ENCODE measurements at regions not wholly inside any gene's neighbourhood (a gene's known extent, or its start where the extent isn't known, plus 50 kb on each side); places are given as distances from the start of the nearest gene placed in this dataset.
A peak's percentile ranks its signal among the peaks of the same experiment; 100 is the strongest.

DNA sequence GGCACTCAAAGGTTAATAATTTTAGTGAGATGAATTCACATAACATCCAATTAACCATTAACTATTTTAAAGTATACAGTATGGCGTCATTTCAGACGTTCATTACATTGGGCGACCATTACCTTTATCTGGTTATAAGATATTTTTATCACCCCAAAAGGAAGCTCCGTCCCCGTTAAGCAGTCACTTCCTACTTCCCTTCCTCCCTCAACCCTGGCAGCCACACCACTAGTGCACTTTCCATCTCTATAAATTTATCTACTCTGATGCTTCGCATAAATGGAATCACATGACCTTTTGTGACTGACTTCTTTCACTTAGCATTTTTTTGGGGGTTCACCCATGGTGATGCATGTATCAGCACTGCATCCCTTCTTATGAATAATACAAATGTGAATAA is 168.3 kb upstream of the PUM3 start:
- H2AFZ ChIP-seq (ENCODE audit: insufficient read depth, low read length, poor library complexity): no peak overlapping the region
- DNase-seq: no peak
- WGBS (ENCODE audit: extremely low coverage, insufficient coverage, insufficient read length): no CpG with 5 or more reads among the region's 6 CpGs
- no peaks in the 10 kb centered on the region for H3K27me3 ChIP-seq (ENCODE audit: insufficient read depth, low read length)
- no peaks in the 10 kb centered on the region for H3K4me1 ChIP-seq (ENCODE audit: control insufficient read depth in 1 of 2, insufficient read depth in 2 of 2, low read length in 2 of 2)
- H2AK5ac ChIP-seq (ENCODE audit: low read length): no peak overlapping the region
- no peak overlapping the region for H3K18ac ChIP-seq (ENCODE audit: low read length)
- H3K4me3 ChIP-seq (ENCODE audit: low read depth, low read length): no peak overlapping the region
- H3K79me1 ChIP-seq (ENCODE audit: low read length): no peaks in the 10 kb centered on the region
- no peak overlapping the region for H3K9ac ChIP-seq (ENCODE audit: low read length)
- H2BK12ac ChIP-seq (ENCODE audit: low read length): no peak overlapping the region
- no peak overlapping the region for H4K8ac ChIP-seq (ENCODE audit: low read depth, low read length)
- no peak overlapping the region for H4K91ac ChIP-seq (ENCODE audit: low read depth, low read length)
- H3K36me3 ChIP-seq (ENCODE audit: control insufficient read depth in 1 of 2, insufficient read depth in 2 of 2, low read length in 2 of 2): no peaks in the 10 kb centered on the region
- no peak overlapping the region for H2BK5ac ChIP-seq (ENCODE audit: low read depth, low read length, poor library complexity)
- H3K4me2 ChIP-seq (ENCODE audit: low read length): no peak overlapping the region
- no peak overlapping the region for H2BK120ac ChIP-seq (ENCODE audit: insufficient read depth, low read length, poor library complexity)
- no peak overlapping the region for H3K23ac ChIP-seq (ENCODE audit: low read length)
- H3K9me3 ChIP-seq (ENCODE audit: insufficient read depth, low read depth, low read length): no peaks in the 10 kb centered on the region
- no peak overlapping the region for H4K12ac ChIP-seq (ENCODE audit: low read depth, low read length)
- H3K27ac ChIP-seq (ENCODE audit: low read depth, low read length): no peak overlapping the region
- no peak overlapping the region for H3K14ac ChIP-seq (ENCODE audit: low read length)
- H3K4ac ChIP-seq (ENCODE audit: low read depth, low read length): no peak overlapping the region
- H3K79me2 ChIP-seq (ENCODE audit: control insufficient read depth, insufficient read depth, low read length, poor library complexity): no peaks in the 10 kb centered on the region

DNA sequence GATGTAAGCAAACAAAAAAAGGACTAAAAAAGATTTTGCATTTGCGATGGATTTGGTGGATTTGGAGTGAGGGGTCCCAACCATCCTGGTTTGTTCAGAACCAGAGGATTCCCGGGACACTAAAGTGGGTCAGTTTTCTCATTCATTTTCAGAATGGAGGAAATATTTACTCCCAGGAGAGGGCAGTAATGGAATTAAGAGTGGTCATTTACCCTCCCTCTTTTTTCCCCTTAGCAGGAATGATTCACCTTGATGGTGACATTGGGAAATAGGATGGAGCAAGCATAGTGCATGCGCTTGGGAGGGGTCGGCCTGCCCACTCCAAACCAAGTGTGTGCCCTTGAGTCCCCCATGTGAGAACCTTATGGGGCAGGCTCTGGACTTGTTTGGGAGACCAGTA is 164.2 kb upstream of the PUM3 start:
- Histone ChIP-seq H3K4me3 (ENCODE audit: low read depth, low read length) (no peak overlapping the region), H3K4ac (ENCODE audit: low read depth, low read length) (no peak overlapping the region), H3K27me3 (ENCODE audit: insufficient read depth, low read length) (no peaks in the 10 kb centered on the region), H3K18ac (ENCODE audit: low read length) (no peak overlapping the region), H3K14ac (ENCODE audit: low read length) (no peak overlapping the region), H3K4me2 (ENCODE audit: low read length) (no peak overlapping the region), H3K27ac (ENCODE audit: low read depth, low read length) (no peak overlapping the region), H3K4me1 (ENCODE audit: control insufficient read depth in 1 of 2, insufficient read depth in 2 of 2, low read length in 2 of 2) (peaks cover 0 to 2% of the 10 kb centered on the region in 2 experiments), H2AFZ (ENCODE audit: insufficient read depth, low read length, poor library complexity) (no peak overlapping the region), H4K8ac (ENCODE audit: low read depth, low read length) (no peak overlapping the region), H3K9me3 (ENCODE audit: insufficient read depth, low read depth, low read length) (no peaks in the 10 kb centered on the region), H2BK120ac (ENCODE audit: insufficient read depth, low read length, poor library complexity) (no peak overlapping the region), H2AK5ac (ENCODE audit: low read length) (no peak overlapping the region), H3K79me2 (ENCODE audit: control insufficient read depth, insufficient read depth, low read length, poor library complexity) (no peaks in the 10 kb centered on the region), H2BK5ac (ENCODE audit: low read depth, low read length, poor library complexity) (no peak overlapping the region), H3K36me3 (ENCODE audit: control insufficient read depth in 1 of 2, insufficient read depth in 2 of 2, low read length in 2 of 2) (no peaks in the 10 kb centered on the region), H2BK12ac (ENCODE audit: low read length) (no peak overlapping the region), H4K12ac (ENCODE audit: low read depth, low read length) (no peak overlapping the region), H4K91ac (ENCODE audit: low read depth, low read length) (no peak overlapping the region), H3K79me1 (ENCODE audit: low read length) (no peaks in the 10 kb centered on the region), H3K9ac (ENCODE audit: low read length) (no peak overlapping the region), H3K23ac (ENCODE audit: low read length) (no peak overlapping the region)
- no peak for DNase-seq
- no CpG with 5 or more reads among the region's 4 CpGs for WGBS (ENCODE audit: extremely low coverage, insufficient coverage, insufficient read length)

DNA sequence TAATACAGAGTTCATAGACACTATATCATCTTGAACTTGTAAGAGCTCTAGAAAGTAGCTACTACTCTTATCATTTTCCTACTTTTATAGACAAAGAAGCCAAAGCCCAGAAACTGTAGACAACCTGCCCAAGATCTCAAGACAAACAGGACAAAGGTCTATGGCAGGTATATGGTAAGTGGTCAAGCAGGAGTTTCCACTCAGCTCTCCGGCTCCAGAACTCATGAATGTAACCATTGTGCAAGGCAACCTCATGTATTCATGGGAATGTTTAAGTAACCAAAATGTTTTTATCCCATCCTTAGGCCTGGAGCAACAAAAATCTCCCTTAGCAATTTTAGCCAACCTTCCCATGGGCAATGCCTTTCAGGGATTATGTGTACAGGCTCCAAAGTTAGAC is 163.4 kb upstream of the PUM3 start:
- Histone ChIP-seq H3K4me3 (ENCODE audit: low read depth, low read length) (no peak overlapping the region), H4K12ac (ENCODE audit: low read depth, low read length) (no peak overlapping the region), H4K8ac (ENCODE audit: low read depth, low read length) (no peak overlapping the region), H3K79me1 (ENCODE audit: low read length) (no peaks in the 10 kb centered on the region), H3K4me1 (ENCODE audit: control insufficient read depth in 1 of 2, insufficient read depth in 2 of 2, low read length in 2 of 2) (peaks cover 0 to 2% of the 10 kb centered on the region in 2 experiments), H2BK120ac (ENCODE audit: insufficient read depth, low read length, poor library complexity) (no peak overlapping the region), H3K27me3 (ENCODE audit: insufficient read depth, low read length) (no peaks in the 10 kb centered on the region), H3K9ac (ENCODE audit: low read length) (no peak overlapping the region), H4K91ac (ENCODE audit: low read depth, low read length) (no peak overlapping the region), H3K79me2 (ENCODE audit: control insufficient read depth, insufficient read depth, low read length, poor library complexity) (no peaks in the 10 kb centered on the region), H3K36me3 (ENCODE audit: control insufficient read depth in 1 of 2, insufficient read depth in 2 of 2, low read length in 2 of 2) (no peaks in the 10 kb centered on the region), H3K27ac (ENCODE audit: low read depth, low read length) (no peak overlapping the region), H2AFZ (ENCODE audit: insufficient read depth, low read length, poor library complexity) (no peak overlapping the region), H2BK5ac (ENCODE audit: low read depth, low read length, poor library complexity) (no peak overlapping the region), H3K23ac (ENCODE audit: low read length) (no peak overlapping the region), H3K9me3 (ENCODE audit: insufficient read depth, low read depth, low read length) (no peaks in the 10 kb centered on the region), H2BK12ac (ENCODE audit: low read length) (no peak overlapping the region), H3K4me2 (ENCODE audit: low read length) (peak overlapping the region; percentile 17), H3K4ac (ENCODE audit: low read depth, low read length) (no peak overlapping the region), H3K18ac (ENCODE audit: low read length) (no peak overlapping the region), H3K14ac (ENCODE audit: low read length) (no peak overlapping the region), H2AK5ac (ENCODE audit: low read length) (no peak overlapping the region)
- DNase-seq: peak in 1 of 2 donors; percentile 13
- WGBS (ENCODE audit: extremely low coverage, insufficient coverage, insufficient read length): no CpG with 5 or more reads among the region's 1 CpG

DNA sequence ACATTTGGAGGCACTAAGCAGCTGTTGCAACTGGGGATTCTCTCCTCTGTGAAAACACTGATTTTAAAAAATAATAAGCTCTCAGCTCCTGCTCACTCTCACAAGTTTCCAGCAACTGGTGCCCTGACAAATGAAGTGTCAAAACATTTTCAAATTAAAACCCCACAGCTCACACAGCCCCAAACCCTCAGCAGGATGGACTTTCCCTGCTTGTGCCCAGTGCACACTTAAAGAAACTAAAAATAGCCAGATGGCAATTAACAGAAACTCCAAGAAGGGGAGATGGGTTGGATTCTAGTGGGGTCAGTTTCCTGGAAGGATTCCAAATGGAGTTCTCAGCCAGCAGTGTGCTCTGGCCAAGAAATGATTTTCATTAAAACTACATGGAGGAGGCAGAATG is 163.0 kb upstream of the PUM3 start:
- no peaks in the 10 kb centered on the region for H3K36me3 ChIP-seq (ENCODE audit: control insufficient read depth in 1 of 2, insufficient read depth in 2 of 2, low read length in 2 of 2)
- no peak overlapping the region for H2BK12ac ChIP-seq (ENCODE audit: low read length)
- H3K27me3 ChIP-seq (ENCODE audit: insufficient read depth, low read length): no peaks in the 10 kb centered on the region
- H3K23ac ChIP-seq (ENCODE audit: low read length): no peak overlapping the region
- H3K4me1 ChIP-seq (ENCODE audit: control insufficient read depth in 1 of 2, insufficient read depth in 2 of 2, low read length in 2 of 2): peaks cover 0 to 2% of the 10 kb centered on the region in 2 experiments
- no peak overlapping the region for H2AK5ac ChIP-seq (ENCODE audit: low read length)
- H4K8ac ChIP-seq (ENCODE audit: low read depth, low read length): no peak overlapping the region
- no peak overlapping the region for H3K9ac ChIP-seq (ENCODE audit: low read length)
- DNase-seq: no peak
- no peak overlapping the region for H3K4me2 ChIP-seq (ENCODE audit: low read length)
- no peaks in the 10 kb centered on the region for H3K79me2 ChIP-seq (ENCODE audit: control insufficient read depth, insufficient read depth, low read length, poor library complexity)
- H3K4me3 ChIP-seq (ENCODE audit: low read depth, low read length): no peak overlapping the region
- H2BK120ac ChIP-seq (ENCODE audit: insufficient read depth, low read length, poor library complexity): no peak overlapping the region
- no peak overlapping the region for H2BK5ac ChIP-seq (ENCODE audit: low read depth, low read length, poor library complexity)
- H2AFZ ChIP-seq (ENCODE audit: insufficient read depth, low read length, poor library complexity): no peak overlapping the region
- no peak overlapping the region for H3K14ac ChIP-seq (ENCODE audit: low read length)
- H4K91ac ChIP-seq (ENCODE audit: low read depth, low read length): no peak overlapping the region
- H4K12ac ChIP-seq (ENCODE audit: low read depth, low read length): no peak overlapping the region
- no peaks in the 10 kb centered on the region for H3K9me3 ChIP-seq (ENCODE audit: insufficient read depth, low read depth, low read length)
- H3K27ac ChIP-seq (ENCODE audit: low read depth, low read length): no peak overlapping the region
- no peak overlapping the region for H3K18ac ChIP-seq (ENCODE audit: low read length)
- H3K79me1 ChIP-seq (ENCODE audit: low read length): no peaks in the 10 kb centered on the region
- no peak overlapping the region for H3K4ac ChIP-seq (ENCODE audit: low read depth, low read length)

Measured in trophoblast cell (in vitro differentiated cells and primary cell).